GM12892 (cell line): ENCODE measurements at regions not wholly inside any gene's neighbourhood (a gene's known extent, or its start where the extent isn't known, plus 50 kb on each side); places are given as distances from the start of the nearest gene placed in this dataset.

ENCODE experiments used
- POLR2A ChIP-seq: IDR thresholded peaks from 2 replicates; pipeline ENCODE4 v1.6.1; 2011; ENCODE audit warnings: low read depth, low read length, control low read depth
- POLR2AphosphoS5 ChIP-seq: IDR thresholded peaks from 2 replicates; pipeline ENCODE4 v1.6.1; 2011; ENCODE audit warnings: low read depth, low read length, control low read depth
- TAF1 ChIP-seq: IDR thresholded peaks from 2 replicates; pipeline ENCODE4 v1.6.1; 2011; ENCODE audit warnings: low read depth, mild to moderate bottlenecking, control low read depth, low read length, borderline replicate concordance

GRCh38 chr6:66184091-66184490, 477.1 kb upstream of the EYS start:
- TF ChIP-seq TAF1: no peak
- TF ChIP-seq POLR2A: no peak
- TF ChIP-seq POLR2AphosphoS5: no peak
